CD4-positive, alpha-beta T cell (primary cell): ENCODE measurements at regions not wholly inside any gene's neighbourhood (a gene's known extent, or its start where the extent isn't known, plus 50 kb on each side); places are given as distances from the start of the nearest gene placed in this dataset.

ENCODE experiments used
- ATAC-seq: fragments of 200-7000 bp; cut with Tn5 transposase; one replicate; pipeline ENCODE4 v1.10.0; 2022; ENCODE audit warnings: mild to moderate bottlenecking; ENCODE audit not compliant: poor library complexity
- CTCF ChIA-PET: fragments of 350-600 bp; sonication (Branson Sonifier 250); formaldehyde crosslinking; loops from one replicate; lab custom pipeline; 2021; ENCODE audit warnings: antibody characterized with exemption, inconsistent platforms; lab: Charles Lee
- POLR2A ChIA-PET: fragments of 350-600 bp; sonication (Branson Sonifier 250); formaldehyde crosslinking; loops from one replicate; lab custom pipeline; 2021; ENCODE audit warnings: antibody characterized with exemption, inconsistent platforms; lab: Charles Lee
- DNase-seq, 14 experiments: peaks; one replicate each; pipeline ENCODE4 v3.0.0-alpha.2; 2013 to 2020; ENCODE audit warnings: mixed read lengths in 2 of 14
- H3K27ac ChIP-seq, 2 donors: one replicate each; pipeline versions ENCODE4 v1.5.1 to v1.7.0; 2013; ENCODE audit warnings: low read length in 2 of 2, low read depth in 1 of 2, mild to moderate bottlenecking in 1 of 2
- H3K27me3 ChIP-seq, 2 experiments: 1 replicate in 1 of 2; 2 replicates in 1 of 2; pipeline versions ENCODE4 v1.6.1 to v1.7.0; 2013; ENCODE audit warnings: low read length in 2 of 2, control low read depth in 1 of 2, mild to moderate bottlenecking in 1 of 2, moderate library complexity in 1 of 2; ENCODE audit not compliant: insufficient read depth in 2 of 2, control insufficient read depth in 1 of 2
- H3K36me3 ChIP-seq: one replicate; pipeline ENCODE4 v1.6.1; 2013; ENCODE audit warnings: low read length, control low read depth; ENCODE audit not compliant: insufficient read depth
- H3K4me1 ChIP-seq: one replicate; pipeline ENCODE4 v1.6.1; 2013; ENCODE audit warnings: low read length, control low read depth; ENCODE audit not compliant: insufficient read depth
- H3K4me3 ChIP-seq: one replicate; pipeline ENCODE4 v1.5.1; 2013; ENCODE audit warnings: mild to moderate bottlenecking, low read length, moderate library complexity
- H3K9me3 ChIP-seq, 2 experiments: 1 replicate in 1 of 2; 2 replicates in 1 of 2; pipeline versions ENCODE4 v1.6.1 to v1.7.0; 2013; ENCODE audit warnings: low read length in 2 of 2, mild to moderate bottlenecking in 2 of 2, control low read depth in 1 of 2, moderate library complexity in 1 of 2; ENCODE audit not compliant: control insufficient read depth in 1 of 2, insufficient read depth in 1 of 2
- H3K27ac Mint-ChIP-seq: one replicate; pipeline ENCODE4 v1.8.0; 2020; ENCODE audit warnings: mixed read lengths
- H3K27me3 Mint-ChIP-seq: one replicate; pipeline ENCODE4 v1.8.0; 2021; ENCODE audit warnings: mixed read lengths
- H3K36me3 Mint-ChIP-seq: one replicate; pipeline ENCODE4 v1.8.0; 2021; ENCODE audit warnings: low read depth, mixed read lengths
- H3K4me1 Mint-ChIP-seq: one replicate; pipeline ENCODE4 v1.8.0; 2021; ENCODE audit warnings: low read depth, mixed read lengths
- H3K4me3 Mint-ChIP-seq: one replicate; pipeline ENCODE4 v1.8.0; 2020; ENCODE audit warnings: mild to moderate bottlenecking, mixed read lengths
- H3K9me3 Mint-ChIP-seq: one replicate; pipeline ENCODE4 v1.8.0; 2020; ENCODE audit warnings: mixed read lengths
- intact Hi-C, 2 experiments: fragments of 100-400 bp; cut with DNase I in 1 of 2; cut with micrococcal nuclease in 1 of 2; formaldehyde crosslinking; loops; one replicate each; pipeline versions ENCODE4 v1.15.1 to v1.9.0; 2023 to 2025; cut with DNase I, micrococcal nuclease
- TF ChIP-seq, protein P1 (sequence below): fragments of 200-600 bp; IDR thresholded peaks from one replicate; pipeline ENCODE4 v1.8.0; 2022; ENCODE audit warnings: antibody characterized with exemption, mild to moderate bottlenecking

DNA sequence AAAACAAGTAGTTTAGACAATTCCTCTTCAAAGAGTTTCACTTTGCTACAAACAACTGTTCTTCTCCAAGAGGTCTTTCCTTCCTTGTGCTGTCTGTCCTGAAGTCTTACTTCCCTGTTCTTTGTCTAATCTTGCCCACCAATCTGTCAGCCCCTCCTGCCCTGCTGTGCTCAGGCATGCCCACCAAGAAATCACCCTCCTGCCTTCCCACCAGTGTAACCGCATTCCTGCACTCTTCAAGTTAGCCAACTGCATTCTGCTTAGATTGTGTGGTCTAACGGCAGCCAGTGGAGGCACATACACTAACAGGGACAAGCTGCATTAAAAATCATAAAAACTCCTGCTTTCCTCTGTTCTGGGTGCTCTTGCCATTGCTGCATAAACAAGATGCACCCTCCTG is 215.9 kb upstream of the RBMY1B start:
- Mint-ChIP-seq H3K36me3 (no peaks in the 10 kb centered on the region), H3K27me3 (no peaks in the 10 kb centered on the region), H3K4me3 (no peak overlapping the region), H3K4me1 (no peaks in the 10 kb centered on the region), H3K27ac (no peak overlapping the region), H3K9me3 (no peaks in the 10 kb centered on the region)
- Histone ChIP-seq H3K4me1 (no peaks in the 10 kb centered on the region), H3K9me3 (no peaks in the 10 kb centered on the region), H3K36me3 (no peaks in the 10 kb centered on the region), H3K4me3 (no peak overlapping the region), H3K27me3 (no peaks in the 10 kb centered on the region), H3K27ac (no peak overlapping the region)
- TF ChIP-seq, protein P1, sequence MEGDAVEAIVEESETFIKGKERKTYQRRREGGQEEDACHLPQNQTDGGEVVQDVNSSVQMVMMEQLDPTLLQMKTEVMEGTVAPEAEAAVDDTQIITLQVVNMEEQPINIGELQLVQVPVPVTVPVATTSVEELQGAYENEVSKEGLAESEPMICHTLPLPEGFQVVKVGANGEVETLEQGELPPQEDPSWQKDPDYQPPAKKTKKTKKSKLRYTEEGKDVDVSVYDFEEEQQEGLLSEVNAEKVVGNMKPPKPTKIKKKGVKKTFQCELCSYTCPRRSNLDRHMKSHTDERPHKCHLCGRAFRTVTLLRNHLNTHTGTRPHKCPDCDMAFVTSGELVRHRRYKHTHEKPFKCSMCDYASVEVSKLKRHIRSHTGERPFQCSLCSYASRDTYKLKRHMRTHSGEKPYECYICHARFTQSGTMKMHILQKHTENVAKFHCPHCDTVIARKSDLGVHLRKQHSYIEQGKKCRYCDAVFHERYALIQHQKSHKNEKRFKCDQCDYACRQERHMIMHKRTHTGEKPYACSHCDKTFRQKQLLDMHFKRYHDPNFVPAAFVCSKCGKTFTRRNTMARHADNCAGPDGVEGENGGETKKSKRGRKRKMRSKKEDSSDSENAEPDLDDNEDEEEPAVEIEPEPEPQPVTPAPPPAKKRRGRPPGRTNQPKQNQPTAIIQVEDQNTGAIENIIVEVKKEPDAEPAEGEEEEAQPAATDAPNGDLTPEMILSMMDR, result no peak
- DNase-seq (no peak), ATAC-seq (no peak)
- ChIA-PET CTCF (no interaction called here), POLR2A (no interaction called here)
- intact Hi-C loops, result no loop called here

- Mint-ChIP-seq H3K9me3 (peaks cover 2% of the 10 kb centered on the region), H3K4me1 (no peaks in the 10 kb centered on the region), H3K27ac (no peak overlapping the region), H3K36me3 (no peaks in the 10 kb centered on the region), H3K4me3 (no peak overlapping the region), H3K27me3 (no peaks in the 10 kb centered on the region)
- ATAC-seq (no peak), DNase-seq (no peak)
- POLR2A ChIA-PET, result no interaction called here
- Histone ChIP-seq H3K9me3 (peaks cover 0 to 7% of the 10 kb centered on the region in 2 experiments), H3K36me3 (no peaks in the 10 kb centered on the region), H3K4me1 (no peaks in the 10 kb centered on the region), H3K4me3 (no peak overlapping the region), H3K27me3 (no peaks in the 10 kb centered on the region), H3K27ac (no peak overlapping the region)
- intact Hi-C loops, result no loop called here
- CTCF ChIA-PET, result no interaction called here
- TF ChIP-seq, protein P1, result no peak
These were observed 208.9 kb upstream of the RBMY1B start for GRCh38 chrY:21302278-21302677.

GRCh38 chrY:21315366-21315765 is 195.8 kb upstream of the RBMY1B start:
- ChIA-PET POLR2A (no interaction called here), CTCF (no interaction called here)
- TF ChIP-seq, protein P1, result no peak
- Histone ChIP-seq H3K4me1 (no peaks in the 10 kb centered on the region), H3K27me3 (no peaks in the 10 kb centered on the region), H3K27ac (no peak overlapping the region), H3K36me3 (no peaks in the 10 kb centered on the region), H3K9me3 (peaks cover 0 to under 1% of the 10 kb centered on the region in 2 experiments), H3K4me3 (no peak overlapping the region)
- H3K27ac Mint-ChIP-seq, result no peak overlapping the region
- intact Hi-C loops, result no loop called here
- ATAC-seq (no peak), DNase-seq (no peak)
- no peak overlapping the region for H3K4me3 Mint-ChIP-seq
- H3K27me3 Mint-ChIP-seq, result no peaks in the 10 kb centered on the region
- no peaks in the 10 kb centered on the region for H3K9me3 Mint-ChIP-seq
- no peaks in the 10 kb centered on the region for H3K4me1 Mint-ChIP-seq
- H3K36me3 Mint-ChIP-seq, result no peaks in the 10 kb centered on the region
